ENCODE measurements at regions not wholly inside any gene's neighbourhood (a gene's known extent, or its start where the extent isn't known, plus 50 kb on each side); places are given as distances from the start of the nearest gene placed in this dataset.

GRCh38 chr14:82490397-82490796, 956.7 kb upstream of the SEL1L start:
- ATAC-seq = no peak
- 22% methylated on average over 1 of the region's 1 CpG for WGBS (ENCODE audit: missing lambda C conversion rate)
- CTCF ChIA-PET = no interaction called here
- TF ChIP-seq EHF (CRISPR knock-in tag; IDR thresholded peaks at IDR 0.05) (no peak), FOSL2 (IDR thresholded peaks at IDR 0.05) (no peak), FOSL2 (CRISPR knock-in tag; IDR thresholded peaks at IDR 0.05) (no peak), HOXB13 (CRISPR knock-in tag; IDR thresholded peaks at IDR 0.05; ENCODE audit: low read depth) (no peak), ZSCAN20 (CRISPR knock-in tag; IDR thresholded peaks at IDR 0.05) (no peak), HOXB5 (CRISPR knock-in tag; IDR thresholded peaks at IDR 0.05) (no peak)
- Histone ChIP-seq H3K4me2 (no peak overlapping the region), H3K4me3 (no peak overlapping the region), H3K27ac (no peak overlapping the region), H3K9me3 (no peaks in the 10 kb centered on the region), H3K4me1 (no peaks in the 10 kb centered on the region)
- POLR2A ChIA-PET = no interaction called here
- no peak for DNase-seq (ENCODE audit: low read depth in 1 of 2, low spot score in 1 of 2)
- FAIRE-seq = no peak

GRCh38 chr14:82492157-82492556, 958.5 kb upstream of the SEL1L start:
- H3K27ac ChIP-seq = no peak overlapping the region
- POLR2A ChIA-PET = no interaction called here
- FAIRE-seq (no peak), DNase-seq (ENCODE audit: low read depth in 1 of 2, low spot score in 1 of 2) (no peak), ATAC-seq (no peak)
- H3K9me3 ChIP-seq = no peaks in the 10 kb centered on the region
- 0% methylated on average over 1 of the region's 1 CpG for WGBS (ENCODE audit: missing lambda C conversion rate)
- CTCF ChIA-PET = no interaction called here
- no peak overlapping the region for H3K4me2 ChIP-seq
- H3K4me3 ChIP-seq = no peak overlapping the region
- TF ChIP-seq TFCP2L1 (CRISPR knock-in tag; IDR thresholded peaks at IDR 0.05) = no peak
- no peak for TF ChIP-seq SMC3 (IDR thresholded peaks at IDR 0.05)
- TF ChIP-seq CTCF (IDR thresholded peaks at IDR 0.05) = no peak
- no peak for TF ChIP-seq MAZ (IDR thresholded peaks at IDR 0.05; ENCODE audit: borderline replicate concordance, low read depth, low read length)
- TF ChIP-seq FOSB (CRISPR knock-in tag; IDR thresholded peaks at IDR 0.05) = no peak
- TF ChIP-seq RFX5 (IDR thresholded peaks at IDR 0.05) = no peak
- TF ChIP-seq EP300 (IDR thresholded peaks at IDR 0.05) = no peak
- no peak for TF ChIP-seq ZSCAN20 (CRISPR knock-in tag; IDR thresholded peaks at IDR 0.05)
- H3K4me1 ChIP-seq = no peaks in the 10 kb centered on the region

GRCh38 chr14:82500222-82500621, 966.6 kb upstream of the SEL1L start:
- H3K27ac ChIP-seq = no peak overlapping the region
- TF ChIP-seq HDAC2 (IDR thresholded peaks at IDR 0.05) (no peak), NPAS2 (CRISPR knock-in tag; IDR thresholded peaks at IDR 0.05; ENCODE audit: borderline replicate concordance) (no peak), ZSCAN20 (CRISPR knock-in tag; IDR thresholded peaks at IDR 0.05) (no peak), HOXB13 (CRISPR knock-in tag; IDR thresholded peaks at IDR 0.05; ENCODE audit: low read depth) (no peak), SREBF2 (IDR thresholded peaks at IDR 0.05) (no peak), ZC3H11A (IDR thresholded peaks at IDR 0.05) (no peak), FOSL2 (IDR thresholded peaks at IDR 0.05) (no peak), FOSL2 (CRISPR knock-in tag; IDR thresholded peaks at IDR 0.05) (no peak), RFX5 (IDR thresholded peaks at IDR 0.05) (no peak), PBX3 (IDR thresholded peaks at IDR 0.05) (no peak), CBX8 (IDR thresholded peaks at IDR 0.05) (no peak), JUN (IDR thresholded peaks at IDR 0.05) (no peak), FOXS1 (CRISPR knock-in tag; IDR thresholded peaks at IDR 0.05) (no peak), RARB (CRISPR knock-in tag; IDR thresholded peaks at IDR 0.05) (no peak), CTCF (IDR thresholded peaks at IDR 0.05) (no peak), HEYL (CRISPR knock-in tag; IDR thresholded peaks at IDR 0.05) (no peak)
- ChIA-PET CTCF (no interaction called here), POLR2A (no interaction called here)
- no peak for DNase-seq (ENCODE audit: low read depth in 1 of 2, low spot score in 1 of 2)
- no peak overlapping the region for H3K4me3 ChIP-seq
- H3K9me3 ChIP-seq = no peaks in the 10 kb centered on the region
- FAIRE-seq = no peak
- no peak for ATAC-seq
- H3K4me1 ChIP-seq = no peaks in the 10 kb centered on the region
- no peak overlapping the region for H3K4me2 ChIP-seq
- WGBS (ENCODE audit: missing lambda C conversion rate) = 22% methylated on average over 1 of the region's 1 CpG
